Activated CD8-positive, alpha-beta memory T cell treated with anti-CD3 and anti-CD28 coated beads, Interleukin-2, amount 50 U/mL, for 24 hours (primary cell): ENCODE measurements at regions not wholly inside any gene's neighbourhood (a gene's known extent, or its start where the extent isn't known, plus 50 kb on each side); places are given as distances from the start of the nearest gene placed in this dataset.
"Not testable (repeated sequence)": the region's sequence is repeated elsewhere in the genome, so short reads cannot be mapped to it uniquely, and the experiment has no call there.

Experiments
- DNase-seq: peaks from one replicate; pipeline ENCODE4 v3.0.0-alpha.2; 2020; ENCODE audit errors: extremely low read depth

- no peak for DNase-seq
Measured at GRCh38 chr20:16864069-16864468, 115.9 kb downstream of the OTOR start.

DNA sequence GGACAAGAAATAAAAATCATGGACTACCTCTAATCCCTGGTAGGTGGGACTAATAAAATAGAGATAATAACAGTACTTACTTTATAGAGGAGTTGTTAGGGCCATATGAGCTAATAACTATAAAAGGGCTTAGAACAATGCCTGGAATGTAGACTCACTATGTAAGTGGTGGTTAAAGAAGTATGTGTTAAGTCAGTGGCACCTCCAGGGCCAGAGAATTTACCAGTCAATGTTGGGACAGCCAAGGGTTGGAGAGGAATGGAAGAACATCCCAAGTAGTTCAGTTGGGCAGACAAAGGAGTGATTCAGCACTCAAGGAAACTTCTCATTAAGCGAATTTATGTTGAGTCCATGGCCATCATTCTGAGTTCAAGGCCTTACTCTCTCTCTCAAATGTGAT, 116.8 kb downstream of the OTOR start:
- DNase-seq, result no peak

DNA sequence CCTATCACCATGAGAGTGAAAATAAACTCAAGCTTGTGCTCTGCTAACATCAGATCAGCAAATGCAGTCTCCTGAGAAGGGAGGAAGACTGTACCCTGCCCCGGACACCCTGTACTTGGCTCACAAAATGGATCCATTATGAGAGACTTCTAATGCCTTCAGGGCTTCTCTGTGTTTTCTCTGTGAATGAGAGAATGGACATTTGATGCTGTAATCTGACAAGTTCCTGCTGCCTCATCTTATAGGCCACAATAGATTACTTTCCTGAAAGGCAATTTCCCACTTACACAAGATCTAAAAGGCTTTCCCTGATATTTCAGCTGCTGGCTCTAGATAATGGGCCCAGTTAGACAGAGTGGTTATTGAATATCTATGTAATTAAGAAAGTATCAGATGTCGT, 117.2 kb downstream of the OTOR start:
- DNase-seq, result no peak

GRCh38 chr20:16873124-16873523, 125.0 kb downstream of the OTOR start:
- DNase-seq, result not testable (repeated sequence)

DNA sequence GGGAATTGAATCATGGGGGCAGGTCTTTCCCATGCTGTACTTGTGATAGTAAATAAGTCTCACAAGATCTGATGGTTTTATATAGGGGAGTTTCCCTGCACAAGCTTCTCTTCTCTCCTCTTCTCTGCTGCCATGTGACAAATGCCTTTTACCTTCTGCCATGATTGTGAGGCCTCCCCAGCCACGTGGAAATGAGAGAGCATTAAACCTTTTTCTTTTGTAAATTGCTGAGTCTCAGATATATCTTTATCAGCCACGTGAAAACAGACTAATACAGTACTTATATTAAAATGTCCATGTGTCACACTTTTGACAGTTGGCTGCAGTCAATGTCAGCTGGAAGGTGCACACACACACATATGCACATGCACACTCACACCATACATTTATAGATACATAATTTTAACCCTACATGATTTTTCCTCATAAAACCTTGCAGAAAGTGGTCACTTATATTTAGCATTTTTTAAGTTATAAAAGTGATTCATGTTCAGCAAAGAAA, 128.9 kb downstream of the OTOR start:
- no peak for DNase-seq

GRCh38 chr20:16885746-16886145, 137.6 kb downstream of the OTOR start:
- DNase-seq, result no peak

GRCh38 chr20:16898433-16898832, 150.3 kb downstream of the OTOR start:
- DNase-seq, result no peak

GRCh38 chr20:16902662-16903061, 154.5 kb downstream of the OTOR start:
- DNase-seq, result no peak

DNA sequence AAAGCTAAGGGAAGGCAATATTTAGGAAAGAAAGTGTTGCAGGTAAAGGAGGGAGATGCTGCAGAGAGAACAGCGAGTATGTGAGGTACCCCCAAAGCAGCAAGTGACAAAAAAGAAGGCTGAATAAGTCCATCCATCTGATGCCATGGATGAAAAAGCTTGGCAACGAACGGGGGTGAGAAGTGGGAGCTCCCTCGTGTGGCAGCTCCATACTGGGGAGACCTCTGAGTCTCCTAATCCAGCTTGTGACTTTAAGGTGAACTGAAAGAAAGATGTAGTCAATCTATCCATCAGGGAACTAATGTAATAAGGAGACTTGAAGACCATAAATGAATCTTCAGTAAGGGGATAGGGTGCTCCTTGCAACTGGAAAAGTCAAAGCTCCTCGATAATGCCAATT, 156.6 kb downstream of the OTOR start:
- no peak for DNase-seq

- no peak for DNase-seq
Measured at GRCh38 chr20:16914277-16914676, 166.1 kb downstream of the OTOR start.

DNA sequence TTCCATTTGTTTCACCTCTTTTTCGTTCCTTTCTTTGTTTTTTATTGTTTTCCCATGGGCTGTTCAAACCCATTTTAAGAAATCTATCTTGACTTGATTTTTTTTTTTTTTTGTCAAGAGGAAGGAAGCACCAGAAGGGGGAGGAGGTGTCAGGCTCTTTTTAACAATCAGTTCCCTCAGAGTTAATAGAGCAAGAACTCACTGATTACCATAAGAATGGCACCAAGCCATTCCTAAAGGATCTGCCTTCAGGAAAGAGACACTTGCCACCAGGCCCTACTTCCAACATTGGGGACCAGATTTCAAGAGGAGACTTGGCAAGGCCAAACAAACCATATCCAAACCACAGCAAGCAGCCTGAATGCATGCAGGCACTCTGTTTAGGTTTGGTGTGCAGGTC, 168.0 kb downstream of the OTOR start:
- no peak for DNase-seq

- no peak for DNase-seq
Measured at GRCh38 chr20:16917636-16918035, 169.5 kb downstream of the OTOR start.

GRCh38 chr20:16918366-16918765, 170.2 kb downstream of the OTOR start:
- no peak for DNase-seq

- DNase-seq, result no peak
Measured at GRCh38 chr20:16919841-16920240, 171.7 kb downstream of the OTOR start.

DNA sequence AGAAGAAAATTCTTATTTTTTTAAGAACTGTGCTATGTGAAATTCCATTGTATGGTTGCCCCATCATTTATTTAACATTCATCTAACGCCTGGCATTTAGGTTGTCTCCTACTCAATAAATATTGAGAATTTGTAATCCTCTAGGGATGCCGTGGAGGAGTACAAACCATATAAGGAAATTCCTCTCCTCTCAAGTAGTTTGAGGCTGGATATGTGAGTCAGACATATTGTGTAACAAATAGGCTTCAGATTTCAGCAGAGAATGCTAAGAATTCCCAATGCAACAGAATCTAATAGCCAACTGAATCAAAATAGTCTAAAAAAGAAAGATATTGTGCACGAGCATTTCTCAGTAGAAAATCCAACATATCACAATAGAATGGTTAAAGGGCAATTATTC, 174.7 kb downstream of the OTOR start:
- no peak for DNase-seq

DNA sequence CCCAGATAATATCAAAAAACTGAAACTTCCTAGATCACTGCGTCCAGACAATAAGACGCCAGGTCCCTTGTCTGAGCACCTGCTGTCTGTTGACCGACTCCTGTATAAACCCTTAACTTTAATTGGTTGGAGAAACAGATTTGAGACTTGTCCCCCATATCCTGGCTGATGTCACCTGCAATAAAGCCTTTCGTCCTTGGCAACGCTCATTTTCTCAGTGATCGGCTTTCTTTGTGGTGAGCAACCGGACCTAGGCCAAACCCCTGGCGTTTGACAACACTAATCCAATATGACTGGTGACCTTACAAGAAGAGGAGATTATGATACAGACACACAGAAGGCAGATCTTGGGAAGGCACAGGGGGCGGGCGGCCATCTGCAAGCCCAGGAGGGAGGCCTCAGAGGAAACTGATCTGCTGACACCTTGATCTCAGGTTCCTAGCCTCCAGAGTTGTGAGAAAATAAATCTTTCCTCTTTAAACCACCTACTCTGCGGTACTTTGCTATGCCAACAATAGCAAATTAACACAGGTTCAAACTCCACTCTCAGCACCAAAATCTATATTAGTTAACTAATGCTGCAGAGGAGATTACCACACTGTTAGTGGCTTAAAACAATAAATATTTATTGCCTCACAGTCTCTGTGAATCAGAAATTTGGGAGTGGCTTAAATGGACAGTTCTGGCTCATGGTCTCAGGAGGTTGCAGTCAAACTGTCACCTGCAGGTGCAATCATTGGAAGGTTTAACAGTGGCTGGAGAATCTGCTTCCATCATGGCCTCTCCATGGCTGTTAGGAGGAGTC, 178.7 kb downstream of the OTOR start:
- DNase-seq, result no peak

- DNase-seq, result no peak
Measured at GRCh38 chr20:16929756-16930155, 181.6 kb downstream of the OTOR start.

- DNase-seq, result no peak
Measured at GRCh38 chr20:16930656-16931055, 182.5 kb downstream of the OTOR start.

GRCh38 chr20:16939051-16939450, 190.9 kb downstream of the OTOR start:
- DNase-seq, result no peak

DNA sequence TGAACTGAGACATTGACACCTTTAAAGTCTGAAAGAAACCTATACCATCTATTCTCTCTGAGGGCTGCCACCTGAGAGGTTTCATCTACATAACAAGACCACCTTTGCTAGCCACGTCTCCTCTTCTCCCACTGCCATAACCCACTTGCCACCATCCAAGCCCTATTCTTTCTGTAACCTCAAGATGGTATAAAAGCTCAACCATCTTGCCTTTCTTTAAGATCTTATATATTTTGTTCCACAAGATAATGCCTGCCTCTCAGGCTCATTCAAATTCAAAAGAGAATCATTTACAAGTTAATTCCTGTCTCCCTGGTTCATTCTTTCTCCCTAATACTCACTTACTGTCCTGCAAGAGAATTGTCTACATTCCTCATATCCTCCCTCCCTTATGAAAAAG, 192.5 kb downstream of the OTOR start:
- DNase-seq, result no peak

- DNase-seq, result no peak
Measured at GRCh38 chr20:16942051-16942450, 193.9 kb downstream of the OTOR start.

DNA sequence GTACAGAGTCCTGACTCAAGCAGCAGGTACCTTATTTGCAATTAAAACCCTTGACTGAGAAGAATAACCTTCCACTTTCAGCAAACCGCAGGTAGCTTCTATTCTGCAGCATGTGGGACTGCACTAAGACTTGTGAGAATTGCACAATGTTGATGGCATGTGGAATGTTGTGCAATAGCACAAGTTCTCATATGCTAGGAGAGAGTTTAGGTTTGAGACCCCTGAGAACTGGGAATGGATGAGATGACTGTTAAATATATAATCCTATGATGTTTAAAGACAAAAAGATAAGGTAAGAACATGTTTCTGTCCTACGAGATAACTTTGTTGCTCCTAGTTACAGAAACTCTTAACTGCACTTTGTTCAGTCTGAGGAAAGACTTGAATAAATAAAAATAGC, 194.6 kb downstream of the OTOR start:
- DNase-seq, result no peak

DNA sequence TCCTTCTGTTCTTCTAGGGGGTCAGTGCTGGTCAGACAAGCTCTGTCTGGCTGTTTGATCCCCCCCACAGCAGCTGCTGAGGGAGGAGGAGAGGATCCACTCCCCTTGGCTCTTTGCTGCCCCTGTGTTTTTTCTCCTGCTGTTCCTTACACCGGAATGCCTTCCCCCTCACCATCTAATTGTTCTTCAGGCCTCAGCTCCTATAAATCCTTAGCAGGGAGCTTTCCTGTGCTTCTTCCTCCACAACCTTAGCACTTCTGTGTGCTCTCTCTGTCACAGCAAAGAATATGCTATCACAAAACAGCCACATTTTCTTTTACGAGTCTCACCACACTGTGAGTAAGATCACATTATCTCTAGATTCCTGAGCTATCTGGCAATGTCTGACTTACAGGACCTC, 196.6 kb downstream of the OTOR start:
- no peak for DNase-seq

DNA sequence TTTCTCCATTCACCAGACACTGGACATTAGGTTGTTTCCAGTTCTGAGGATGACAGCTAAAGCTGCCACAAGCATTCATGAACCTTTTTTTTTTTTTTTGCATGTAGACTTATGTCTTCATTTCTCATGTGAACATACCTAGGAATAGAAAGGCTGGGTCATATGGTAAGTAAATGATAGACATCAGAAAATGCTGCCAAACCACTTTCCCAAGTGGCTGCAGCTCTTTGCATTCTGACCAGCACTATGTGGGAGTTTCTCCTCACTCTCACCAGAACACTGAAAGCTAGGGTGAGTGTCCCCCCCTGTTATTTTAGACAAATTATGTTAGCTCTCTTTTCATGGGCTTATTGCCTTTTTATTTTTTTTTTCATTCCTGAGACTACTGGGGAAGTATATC, 197.5 kb downstream of the OTOR start:
- DNase-seq, result no peak
